Natural killer cell (primary cell): ENCODE measurements at regions not wholly inside any gene's neighbourhood (a gene's known extent, or its start where the extent isn't known, plus 50 kb on each side); places are given as distances from the start of the nearest gene placed in this dataset.
"Not testable (repeated sequence)": the region's sequence is repeated elsewhere in the genome, so short reads cannot be mapped to it uniquely, and the experiment has no call there.

Source experiments
- ATAC-seq, 3 donors: fragments of 150-1000 bp in 2 of 3; fragments of 200-7000 bp in 1 of 3; cut with Tn5 transposase; 1 replicate in 1 of 3; 2 replicates in 2 of 3; pipeline ENCODE4 v1.10.0; 2021; ENCODE audit warnings: mild to moderate bottlenecking in 2 of 3, moderate library complexity in 2 of 3
- DNase-seq, 2 donors: peaks; one replicate each; pipeline versions ENCODE4 v3.0.0 to v3.0.0-alpha.2; 2013 to 2021; ENCODE audit warnings: mixed read lengths in 1 of 2
- H3K27ac ChIP-seq: one replicate; pipeline ENCODE4 v1.5.1; 2013; ENCODE audit warnings: mild to moderate bottlenecking, low read length
- H3K27me3 ChIP-seq: one replicate; pipeline ENCODE4 v1.6.1; 2013; ENCODE audit warnings: low read length; ENCODE audit not compliant: control insufficient read depth, insufficient read depth
- H3K36me3 ChIP-seq: one replicate; pipeline ENCODE4 v1.6.1; 2013; ENCODE audit warnings: low read length; ENCODE audit not compliant: control insufficient read depth, insufficient read depth
- H3K4me1 ChIP-seq: one replicate; pipeline ENCODE4 v1.6.1; 2013; ENCODE audit warnings: low read length; ENCODE audit not compliant: control insufficient read depth, insufficient read depth
- H3K4me3 ChIP-seq: one replicate; pipeline ENCODE4 v1.5.1; 2013; ENCODE audit warnings: low read length
- H3K9me3 ChIP-seq: one replicate; pipeline ENCODE4 v1.6.1; 2013; ENCODE audit warnings: low read length; ENCODE audit not compliant: control insufficient read depth, insufficient read depth
- H3K27ac Mint-ChIP-seq, 2 donors: one replicate each; pipeline ENCODE4 v1.8.0; 2022; ENCODE audit warnings: mild to moderate bottlenecking in 2 of 2, mixed read lengths in 2 of 2, moderate library complexity in 1 of 2
- H3K27me3 Mint-ChIP-seq, 2 donors: one replicate each; pipeline ENCODE4 v1.8.0; 2022; ENCODE audit warnings: low read depth in 2 of 2, mixed read lengths in 2 of 2
- H3K36me3 Mint-ChIP-seq: one replicate; pipeline ENCODE4 v1.8.0; 2022; ENCODE audit warnings: mixed read lengths
- H3K4me1 Mint-ChIP-seq, 2 donors: one replicate each; pipeline ENCODE4 v1.8.0; 2022; ENCODE audit warnings: mixed read lengths in 2 of 2
- H3K4me3 Mint-ChIP-seq: one replicate; pipeline ENCODE4 v1.8.0; 2022; ENCODE audit warnings: mild to moderate bottlenecking, moderate library complexity, mixed read lengths
- H3K9me3 Mint-ChIP-seq, 2 donors: one replicate each; pipeline ENCODE4 v1.8.0; 2022; ENCODE audit warnings: mixed read lengths in 2 of 2
- CTCF ChIP-seq: fragments of 200-600 bp; IDR thresholded peaks from one replicate; pipeline ENCODE4 v1.8.0; 2022; ENCODE audit warnings: antibody characterized with exemption
- WGBS: methylation state at CpG from one replicate; pipeline ENCODE4 v1.1.7; 2013; ENCODE audit warnings: missing lambda C conversion rate; ENCODE audit not compliant: insufficient coverage; 5-methylcytosine and 5-hydroxymethylcytosine counted together
- intact Hi-C: fragments of 100-400 bp; cut with micrococcal nuclease; formaldehyde crosslinking; loops from one replicate; pipeline ENCODE4 v1.14.2; 2022

- H3K4me1 ChIP-seq, result peaks cover 43% of the 10 kb centered on the region
- WGBS, result 87% methylated on average over 12 of the region's 12 CpGs
- H3K27me3 ChIP-seq, result no peaks in the 10 kb centered on the region
- DNase-seq (no peak), ATAC-seq (no peak)
- TF ChIP-seq CTCF, result no peak
- no peak overlapping the region for H3K4me3 ChIP-seq
- intact Hi-C loops, result no loop called here
- Mint-ChIP-seq H3K36me3 (no peaks in the 10 kb centered on the region), H3K9me3 (no peaks in the 10 kb centered on the region), H3K27me3 (no peaks in the 10 kb centered on the region), H3K4me3 (peak overlapping the region; percentile 13), H3K27ac (peak overlapping the region; percentile 81), H3K4me1 (peaks cover 58 to 60% of the 10 kb centered on the region in 2 donors)
- H3K27ac ChIP-seq, result no peak overlapping the region
- peaks cover 26% of the 10 kb centered on the region for H3K36me3 ChIP-seq
- H3K9me3 ChIP-seq, result no peaks in the 10 kb centered on the region
Measured at GRCh38 chr2:8441371-8441770, 240.5 kb upstream of the ID2 start.

- H3K36me3 Mint-ChIP-seq, result no peaks in the 10 kb centered on the region
- no peaks in the 10 kb centered on the region for H3K27me3 ChIP-seq
- no peak for TF ChIP-seq CTCF
- no peaks in the 10 kb centered on the region for H3K27me3 Mint-ChIP-seq
- H3K4me3 Mint-ChIP-seq, result peak overlapping the region; percentile 72
- intact Hi-C loops, result loop anchor here (2.0 kb wide), 1 partner anchor 15 kb away; no protein-coding TSS in a partner anchor
- H3K4me1 Mint-ChIP-seq, result peaks cover 59 to 60% of the 10 kb centered on the region in 2 donors
- H3K9me3 ChIP-seq, result no peaks in the 10 kb centered on the region
- no peak overlapping the region for H3K27ac ChIP-seq
- WGBS, result 0% methylated on average over 2 of the region's 2 CpGs
- no peaks in the 10 kb centered on the region for H3K9me3 Mint-ChIP-seq
- H3K4me3 ChIP-seq, result no peak overlapping the region
- H3K36me3 ChIP-seq, result peaks cover 26% of the 10 kb centered on the region
- peak overlapping the region; percentile 81 for H3K27ac Mint-ChIP-seq
- H3K4me1 ChIP-seq, result peaks cover 43% of the 10 kb centered on the region
- DNase-seq (no peak), ATAC-seq (peak in 2 of 3 donors; percentile 46 to 57)
Measured at GRCh38 chr2:8441986-8442385, 239.9 kb upstream of the ID2 start.

GRCh38 chr2:8442833-8443486 lies 238.9 kb upstream of the ID2 start:
- Histone ChIP-seq H3K4me1 (peaks cover 45% of the 10 kb centered on the region), H3K36me3 (peaks cover 20% of the 10 kb centered on the region), H3K4me3 (no peak overlapping the region), H3K9me3 (no peaks in the 10 kb centered on the region), H3K27ac (no peak overlapping the region), H3K27me3 (no peaks in the 10 kb centered on the region)
- Mint-ChIP-seq H3K9me3 (no peaks in the 10 kb centered on the region), H3K36me3 (no peaks in the 10 kb centered on the region), H3K27ac (peak overlapping the region; percentile 81), H3K4me3 (no peak overlapping the region), H3K27me3 (no peaks in the 10 kb centered on the region), H3K4me1 (peaks cover 59 to 62% of the 10 kb centered on the region in 2 donors)
- 22% methylated on average over 2 of the region's 4 CpGs for WGBS
- TF ChIP-seq CTCF, result no peak
- DNase-seq (no peak), ATAC-seq (no peak)
- intact Hi-C loops, result loop anchor here (2.0 kb wide), 1 partner anchor 14 kb away; no protein-coding TSS in a partner anchor

- H3K27me3 Mint-ChIP-seq, result no peaks in the 10 kb centered on the region
- peaks cover 52 to 55% of the 10 kb centered on the region in 2 donors for H3K4me1 Mint-ChIP-seq
- H3K4me3 ChIP-seq, result no peak overlapping the region
- WGBS, result 42% methylated on average over 4 of the region's 4 CpGs
- TF ChIP-seq CTCF, result no peak
- peaks cover 4% of the 10 kb centered on the region for H3K36me3 ChIP-seq
- peak overlapping the region in 1 of 2 donors; percentile 47 for H3K27ac Mint-ChIP-seq
- H3K9me3 Mint-ChIP-seq, result no peaks in the 10 kb centered on the region
- H3K4me1 ChIP-seq, result peaks cover 27% of the 10 kb centered on the region
- H3K27ac ChIP-seq, result no peak overlapping the region
- ATAC-seq (no peak), DNase-seq (no peak)
- H3K4me3 Mint-ChIP-seq, result no peak overlapping the region
- H3K36me3 Mint-ChIP-seq, result no peaks in the 10 kb centered on the region
- intact Hi-C loops, result no loop called here
- no peaks in the 10 kb centered on the region for H3K9me3 ChIP-seq
- no peaks in the 10 kb centered on the region for H3K27me3 ChIP-seq
Measured at GRCh38 chr2:8445580-8445979, 236.3 kb upstream of the ID2 start.

- intact Hi-C loops, DNase-seq, H3K27me3 Mint-ChIP-seq, H3K9me3 Mint-ChIP-seq, H3K36me3 ChIP-seq, H3K27ac ChIP-seq, H3K4me3 ChIP-seq, ATAC-seq, H3K9me3 ChIP-seq, H3K4me3 Mint-ChIP-seq, H3K36me3 Mint-ChIP-seq, H3K27me3 ChIP-seq, H3K27ac Mint-ChIP-seq: not testable (repeated sequence)
- WGBS, result 100% methylated on average over 3 of the region's 3 CpGs
- peaks cover 20% of the 10 kb centered on the region for H3K4me1 ChIP-seq
- H3K4me1 Mint-ChIP-seq, result peaks cover 44 to 53% of the 10 kb centered on the region in 2 donors
Measured at GRCh38 chr2:8446751-8447150, 235.1 kb upstream of the ID2 start.
